Osteoblast (primary cell): ENCODE measurements at regions not wholly inside any gene's neighbourhood (a gene's known extent, or its start where the extent isn't known, plus 50 kb on each side); places are given as distances from the start of the nearest gene placed in this dataset.
"Not testable (repeated sequence)": the region's sequence is repeated elsewhere in the genome, so short reads cannot be mapped to it uniquely, and the experiment has no call there.

ENCODE experiments used
- DNase-seq: peaks from one replicate; pipeline ENCODE4 v3.0.0; 2011; ENCODE audit warnings: low spot score, mixed read lengths; ENCODE audit not compliant: insufficient read length; ENCODE audit errors: missing footprints
- H2AFZ ChIP-seq: 2 replicates; pipeline ENCODE4 v1.6.0; 2011; ENCODE audit warnings: mild to moderate bottlenecking, low read length
- H3K27ac ChIP-seq: 2 replicates; pipeline ENCODE4 v1.5.1; 2011; ENCODE audit warnings: mild to moderate bottlenecking, low read depth, low read length, moderate library complexity
- H3K27me3 ChIP-seq: 2 replicates; pipeline ENCODE4 v1.6.0; 2012; ENCODE audit warnings: mild to moderate bottlenecking, control low read depth, inconsistent platforms, low read length, moderate library complexity; ENCODE audit not compliant: insufficient read depth
- H3K36me3 ChIP-seq: 2 replicates; pipeline ENCODE4 v1.5.1; 2011; ENCODE audit warnings: mild to moderate bottlenecking, low read length, control low read depth, moderate library complexity; ENCODE audit not compliant: insufficient read depth
- H3K4me1 ChIP-seq: 2 replicates; pipeline ENCODE4 v1.5.1; 2011; ENCODE audit warnings: mild to moderate bottlenecking, low read length, control low read depth, moderate library complexity; ENCODE audit not compliant: insufficient read depth
- H3K4me2 ChIP-seq: 2 replicates; pipeline ENCODE4 v1.6.0; 2011; ENCODE audit warnings: mild to moderate bottlenecking, low read length; ENCODE audit not compliant: insufficient read depth
- H3K4me3 ChIP-seq: fragments of 200-600 bp; sonication (generic); 3 replicates; pipeline ENCODE4 v1.5.1; 2012; ENCODE audit warnings: mild to moderate bottlenecking, low read length, inconsistent platforms; ENCODE audit not compliant: insufficient read depth
- H3K79me2 ChIP-seq: 2 replicates; pipeline ENCODE4 v1.6.0; 2012; ENCODE audit warnings: mild to moderate bottlenecking, low read length, control low read depth, inconsistent platforms; ENCODE audit not compliant: insufficient read depth
- H3K9me3 ChIP-seq: 2 replicates; pipeline ENCODE4 v1.5.1; 2011; ENCODE audit warnings: low read depth, low read length, control low read depth
- H4K20me1 ChIP-seq: 2 replicates; pipeline ENCODE4 v1.6.0; 2012; ENCODE audit warnings: mild to moderate bottlenecking, low read length, control low read depth; ENCODE audit not compliant: insufficient read depth
- TF ChIP-seq, protein P1 (sequence below): IDR thresholded peaks from 2 replicates; pipeline ENCODE4 v1.5.1; 2011; ENCODE audit warnings: mild to moderate bottlenecking, low read depth, low read length, moderate library complexity; ENCODE audit errors: extremely low read depth

DNA sequence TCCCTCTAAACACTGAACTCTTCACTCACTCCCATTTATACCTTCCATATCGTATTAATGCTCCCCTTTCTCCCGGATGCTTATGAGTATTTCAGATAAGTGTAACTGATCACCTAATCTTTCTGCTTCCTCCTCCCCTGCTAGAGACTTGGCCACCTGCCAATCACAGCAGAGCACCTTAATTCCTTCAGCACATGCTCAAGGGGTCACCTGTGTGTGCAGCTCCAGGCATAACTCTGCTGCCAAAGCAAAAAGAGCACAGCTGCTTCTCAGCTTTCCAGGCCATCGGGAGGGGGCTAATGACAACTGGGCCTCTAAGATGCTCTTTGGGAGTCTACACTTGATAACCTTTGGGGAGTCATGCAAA, 106.9 kb upstream of the DYRK2 start:
- H3K79me2 ChIP-seq: no peaks in the 10 kb centered on the region
- H3K27me3 ChIP-seq: no peaks in the 10 kb centered on the region
- H3K4me2 ChIP-seq: no peak overlapping the region
- no peak overlapping the region for H2AFZ ChIP-seq
- DNase-seq: no peak
- H4K20me1 ChIP-seq: no peaks in the 10 kb centered on the region
- no peaks in the 10 kb centered on the region for H3K9me3 ChIP-seq
- TF ChIP-seq, protein P1, sequence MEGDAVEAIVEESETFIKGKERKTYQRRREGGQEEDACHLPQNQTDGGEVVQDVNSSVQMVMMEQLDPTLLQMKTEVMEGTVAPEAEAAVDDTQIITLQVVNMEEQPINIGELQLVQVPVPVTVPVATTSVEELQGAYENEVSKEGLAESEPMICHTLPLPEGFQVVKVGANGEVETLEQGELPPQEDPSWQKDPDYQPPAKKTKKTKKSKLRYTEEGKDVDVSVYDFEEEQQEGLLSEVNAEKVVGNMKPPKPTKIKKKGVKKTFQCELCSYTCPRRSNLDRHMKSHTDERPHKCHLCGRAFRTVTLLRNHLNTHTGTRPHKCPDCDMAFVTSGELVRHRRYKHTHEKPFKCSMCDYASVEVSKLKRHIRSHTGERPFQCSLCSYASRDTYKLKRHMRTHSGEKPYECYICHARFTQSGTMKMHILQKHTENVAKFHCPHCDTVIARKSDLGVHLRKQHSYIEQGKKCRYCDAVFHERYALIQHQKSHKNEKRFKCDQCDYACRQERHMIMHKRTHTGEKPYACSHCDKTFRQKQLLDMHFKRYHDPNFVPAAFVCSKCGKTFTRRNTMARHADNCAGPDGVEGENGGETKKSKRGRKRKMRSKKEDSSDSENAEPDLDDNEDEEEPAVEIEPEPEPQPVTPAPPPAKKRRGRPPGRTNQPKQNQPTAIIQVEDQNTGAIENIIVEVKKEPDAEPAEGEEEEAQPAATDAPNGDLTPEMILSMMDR: no peak
- no peaks in the 10 kb centered on the region for H3K36me3 ChIP-seq
- no peak overlapping the region for H3K4me3 ChIP-seq
- H3K4me1 ChIP-seq: no peaks in the 10 kb centered on the region
- H3K27ac ChIP-seq: no peak overlapping the region

DNA sequence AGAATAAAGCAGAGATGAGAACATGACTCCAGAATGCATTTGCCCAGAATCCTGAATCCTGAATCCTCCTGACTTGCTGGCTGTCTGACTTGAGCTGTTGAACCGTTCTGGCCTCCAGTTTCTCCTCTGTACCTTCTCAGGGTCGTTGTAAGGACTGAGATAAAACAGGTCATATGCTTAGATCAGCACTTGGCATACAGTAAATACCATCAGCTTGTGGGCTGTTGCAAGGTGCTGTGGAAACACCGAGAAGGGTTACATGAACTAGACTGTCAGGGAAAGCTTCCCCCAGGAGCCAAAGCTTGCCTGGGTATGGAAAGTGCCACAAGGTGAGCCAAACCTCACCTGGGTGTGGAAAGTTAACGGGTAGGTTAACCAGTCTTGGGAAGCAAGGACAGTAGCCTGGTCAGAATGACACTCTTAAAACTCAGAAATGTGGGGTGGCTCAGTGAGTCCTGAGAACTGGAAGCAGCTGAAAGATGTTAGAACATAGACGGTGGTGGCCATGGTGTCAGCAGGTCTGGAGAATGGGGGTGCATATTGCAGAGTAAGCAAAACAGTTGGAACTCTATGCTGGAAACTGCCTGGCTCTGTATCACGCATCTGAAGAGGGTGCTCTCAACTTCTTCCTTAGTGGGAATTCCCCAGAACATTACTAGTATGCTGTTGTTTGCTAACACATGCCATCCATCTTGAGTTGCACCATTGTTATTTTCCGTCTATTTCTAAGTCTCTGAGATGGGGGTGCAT, 105.3 kb upstream of the DYRK2 start:
- no peak overlapping the region for H2AFZ ChIP-seq
- no peak overlapping the region for H3K4me2 ChIP-seq
- H3K9me3 ChIP-seq: no peaks in the 10 kb centered on the region
- DNase-seq: no peak
- TF ChIP-seq, protein P1: no peak
- H3K4me3 ChIP-seq: no peak overlapping the region
- no peaks in the 10 kb centered on the region for H3K79me2 ChIP-seq
- no peaks in the 10 kb centered on the region for H3K27me3 ChIP-seq
- no peak overlapping the region for H3K27ac ChIP-seq
- no peaks in the 10 kb centered on the region for H3K36me3 ChIP-seq
- H3K4me1 ChIP-seq: no peaks in the 10 kb centered on the region
- H4K20me1 ChIP-seq: no peaks in the 10 kb centered on the region

DNA sequence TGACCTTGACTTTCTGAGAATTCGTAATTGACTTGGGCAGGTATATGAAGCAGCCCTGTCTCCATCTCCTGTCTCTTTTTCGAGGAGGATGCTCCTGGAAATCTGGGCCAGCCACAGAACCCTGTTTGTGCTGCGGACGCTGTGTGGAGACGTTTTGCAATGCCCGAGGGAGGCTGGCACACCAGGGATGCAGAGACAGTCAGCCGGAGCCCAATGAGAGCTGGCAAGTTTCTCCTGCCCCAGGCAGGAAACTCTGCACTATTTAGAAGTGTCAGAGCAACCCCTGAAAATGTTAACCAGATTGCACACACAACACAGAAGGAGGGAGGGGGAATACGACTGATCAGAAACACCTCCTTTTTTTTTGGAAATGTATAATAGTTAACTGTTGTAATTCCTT, 103.2 kb upstream of the DYRK2 start:
- Histone ChIP-seq H2AFZ (no peak overlapping the region), H3K27ac (no peak overlapping the region), H3K4me1 (no peaks in the 10 kb centered on the region), H3K9me3 (no peaks in the 10 kb centered on the region), H4K20me1 (no peaks in the 10 kb centered on the region), H3K4me3 (no peak overlapping the region), H3K4me2 (no peak overlapping the region), H3K27me3 (no peaks in the 10 kb centered on the region), H3K79me2 (no peaks in the 10 kb centered on the region), H3K36me3 (no peaks in the 10 kb centered on the region)
- no peak for DNase-seq
- TF ChIP-seq, protein P1: no peak

DNA sequence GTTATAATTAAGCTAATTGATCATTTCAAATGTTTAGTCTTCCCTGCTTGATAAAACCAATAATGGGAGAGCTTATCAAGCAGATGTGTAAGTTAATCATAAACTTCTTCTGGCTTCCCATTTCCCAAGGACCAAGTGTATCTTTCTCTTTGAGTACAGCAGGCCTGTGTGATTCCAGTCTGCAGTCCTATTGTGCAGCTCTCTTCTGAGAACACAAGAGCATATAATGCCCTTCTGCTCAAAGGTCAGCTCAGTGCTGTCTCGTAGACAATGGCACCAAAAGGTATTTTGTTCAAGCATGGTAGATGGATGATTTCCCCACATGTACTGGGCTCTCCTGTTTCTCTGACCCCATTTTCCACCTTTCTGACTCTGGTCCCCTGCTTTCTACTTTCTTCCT, 101.8 kb upstream of the DYRK2 start:
- Histone ChIP-seq H3K4me3 (no peak overlapping the region), H3K9me3 (no peaks in the 10 kb centered on the region), H3K79me2 (no peaks in the 10 kb centered on the region), H3K27ac (no peak overlapping the region), H3K4me2 (no peak overlapping the region), H2AFZ (no peak overlapping the region), H3K4me1 (no peaks in the 10 kb centered on the region), H3K27me3 (no peaks in the 10 kb centered on the region), H3K36me3 (no peaks in the 10 kb centered on the region), H4K20me1 (no peaks in the 10 kb centered on the region)
- TF ChIP-seq, protein P1: no peak
- DNase-seq: no peak

DNA sequence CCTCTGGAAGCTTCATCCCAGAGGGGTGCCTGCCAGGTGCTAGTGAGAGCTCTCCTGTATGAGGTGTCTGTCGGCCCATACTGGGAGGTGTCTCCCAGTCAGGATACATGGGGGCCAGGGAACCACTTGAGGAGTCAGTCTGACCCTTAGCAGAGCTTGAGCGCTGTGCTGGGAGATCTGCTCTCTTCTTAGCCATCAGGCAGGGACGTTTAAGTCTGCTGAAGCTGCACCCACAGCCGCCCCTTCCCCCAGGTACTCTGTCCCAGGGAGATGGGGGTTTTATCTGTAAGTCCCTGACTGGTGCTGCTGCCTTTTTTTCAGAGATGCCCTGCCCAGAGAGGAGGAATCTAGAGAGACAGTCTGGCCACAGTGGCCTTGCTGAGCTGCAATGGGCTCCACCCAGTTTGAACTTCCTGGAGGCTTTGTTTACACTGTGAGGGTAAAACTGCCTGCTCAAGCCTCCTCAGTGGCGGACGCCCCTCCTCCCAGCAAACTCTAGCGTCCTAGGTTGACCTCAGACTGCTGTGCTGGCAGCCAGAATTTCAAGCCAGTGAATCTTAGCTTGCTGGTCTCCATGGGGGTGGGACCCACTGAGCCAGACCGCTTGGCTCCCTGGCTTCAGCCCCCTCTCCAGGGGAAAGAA, 93.3 kb upstream of the DYRK2 start:
- not testable (repeated sequence) for DNase-seq, H3K9me3 ChIP-seq, H3K4me1 ChIP-seq, H3K4me2 ChIP-seq, H3K27me3 ChIP-seq, H3K36me3 ChIP-seq, H3K4me3 ChIP-seq, H3K79me2 ChIP-seq, H3K27ac ChIP-seq, H4K20me1 ChIP-seq
- peak overlapping the region; percentile 29 for H2AFZ ChIP-seq
